ENCODE measurements at regions not wholly inside any gene's neighbourhood (a gene's known extent, or its start where the extent isn't known, plus 50 kb on each side); places are given as distances from the start of the nearest gene placed in this dataset.

DNA sequence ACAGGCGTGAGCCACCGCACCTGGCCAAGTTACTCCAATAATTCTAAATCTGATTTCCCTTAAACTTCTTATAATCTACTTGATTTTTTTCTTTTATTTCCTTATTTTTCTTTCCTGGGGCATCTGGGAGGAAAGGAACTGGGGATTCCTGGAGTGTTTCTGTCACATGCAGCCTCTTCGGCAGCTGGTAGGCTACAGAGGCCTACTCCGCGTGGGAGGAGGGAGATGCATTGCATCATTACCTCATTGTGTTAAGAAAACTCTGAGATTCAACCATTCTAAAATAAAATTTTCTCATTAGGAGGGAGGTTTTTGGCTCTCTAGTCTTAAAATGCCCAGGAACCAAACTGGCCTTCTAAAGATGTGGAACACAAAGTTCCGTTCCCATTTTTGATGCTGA lies 64.0 kb downstream of the SOX9 start:
- TF ChIP-seq OSR1 (CRISPR knock-in tag; IDR thresholded peaks at IDR 0.05) (no peak), RARB (CRISPR knock-in tag; IDR thresholded peaks at IDR 0.05) (no peak), TSHZ2 (CRISPR knock-in tag; IDR thresholded peaks at IDR 0.05) (no peak), GLIS3 (CRISPR knock-in tag; IDR thresholded peaks at IDR 0.05) (no peak), PATZ1 (CRISPR knock-in tag; IDR thresholded peaks at IDR 0.05; ENCODE audit: borderline replicate concordance) (no peak), TOX (CRISPR knock-in tag; IDR thresholded peaks at IDR 0.05; ENCODE audit: borderline replicate concordance) (no peak), ZNF8 (CRISPR knock-in tag; IDR thresholded peaks at IDR 0.05) (no peak), ZNF565 (CRISPR knock-in tag; conservative IDR thresholded peaks at IDR 0.05; ENCODE audit: low read depth) (no peak), CREB5 (CRISPR knock-in tag; IDR thresholded peaks at IDR 0.05; ENCODE audit: low read depth) (no peak)
- TF ChIP-seq, protein P1, sequence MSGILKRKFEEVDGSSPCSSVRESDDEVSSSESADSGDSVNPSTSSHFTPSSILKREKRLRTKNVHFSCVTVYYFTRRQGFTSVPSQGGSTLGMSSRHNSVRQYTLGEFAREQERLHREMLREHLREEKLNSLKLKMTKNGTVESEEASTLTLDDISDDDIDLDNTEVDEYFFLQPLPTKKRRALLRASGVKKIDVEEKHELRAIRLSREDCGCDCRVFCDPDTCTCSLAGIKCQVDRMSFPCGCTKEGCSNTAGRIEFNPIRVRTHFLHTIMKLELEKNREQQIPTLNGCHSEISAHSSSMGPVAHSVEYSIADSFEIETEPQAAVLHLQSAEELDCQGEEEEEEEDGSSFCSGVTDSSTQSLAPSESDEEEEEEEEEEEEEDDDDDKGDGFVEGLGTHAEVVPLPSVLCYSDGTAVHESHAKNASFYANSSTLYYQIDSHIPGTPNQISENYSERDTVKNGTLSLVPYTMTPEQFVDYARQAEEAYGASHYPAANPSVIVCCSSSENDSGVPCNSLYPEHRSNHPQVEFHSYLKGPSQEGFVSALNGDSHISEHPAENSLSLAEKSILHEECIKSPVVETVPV (CRISPR knock-in tag; IDR thresholded peaks at IDR 0.05), result no peak
